Ovary (tissue), 7 donors: ENCODE measurements at regions not wholly inside any gene's neighbourhood (a gene's known extent, or its start where the extent isn't known, plus 50 kb on each side); places are given as distances from the start of the nearest gene placed in this dataset.

ENCODE experiments used
- DNase-seq, 5 donors: peaks; one replicate each; pipeline ENCODE4 v3.0.0-alpha.2; 2019 to 2020
- H3K27ac ChIP-seq, 2 donors: fragments of 200-600 bp; one replicate each; pipeline versions ENCODE4 v1.5.1 to v1.8.0; 2019 to 2022
- H3K27me3 ChIP-seq: fragments of 200-600 bp; one replicate; pipeline ENCODE4 v1.8.0; 2022
- H3K36me3 ChIP-seq: fragments of 200-600 bp; sonication (generic); one replicate; pipeline ENCODE4 v1.5.1; 2019
- H3K4me1 ChIP-seq: one replicate; pipeline ENCODE4 v1.8.1; 2013; ENCODE audit warnings: mild to moderate bottlenecking, moderate library complexity; ENCODE audit not compliant: insufficient read depth
- H3K4me3 ChIP-seq: fragments of 200-600 bp; sonication (generic); one replicate; pipeline ENCODE4 v1.5.1; 2017
- H3K9me3 ChIP-seq, 2 donors: fragments of 200-600 bp in 1 of 2; sonication (generic) in 1 of 2; one replicate each; pipeline versions ENCODE4 v1.5.1 to v1.8.1; 2013 to 2019; ENCODE audit warnings: mild to moderate bottlenecking in 1 of 2, moderate library complexity in 1 of 2
- CTCF ChIP-seq, 3 donors: fragments of 450-650 bp in 2 of 3; fragments of 200-600 bp in 1 of 3; IDR thresholded peaks; one replicate each; pipeline versions ENCODE4 v1.5.1 to v1.8.0; 2016 to 2022; ENCODE audit warnings: antibody characterized with exemption in 3 of 3, mild to moderate bottlenecking in 1 of 3
- EP300 ChIP-seq: sonication (generic); formaldehyde crosslinking; IDR thresholded peaks from one replicate; pipeline ENCODE4 v1.6.1; 2017; ENCODE audit warnings: antibody characterized with exemption
- POLR2A ChIP-seq: fragments of 450-650 bp; IDR thresholded peaks from one replicate; pipeline ENCODE4 v1.6.1; 2017; ENCODE audit warnings: antibody characterized with exemption, mild to moderate bottlenecking, moderate library complexity
- WGBS, 3 donors: extraction: QIAGEN DNeasy Blood & Tissue Kit in 1 of 3; methylation state at CpG; one replicate each; pipeline versions ENCODE4 v1.1.5 to v1.1.7; 2013 to 2017; 5-methylcytosine and 5-hydroxymethylcytosine counted together
- intact Hi-C, 4 donors: fragments of 100-400 bp; cut with DNase I; formaldehyde crosslinking; loops; one replicate each; pipeline versions ENCODE4 v1.11.0 to v1.15.1; 2022 to 2023
- donor health status: DM: no; HTN: no; CAD: no; lungs with moderate emphysema.
- donor health status: DM: no; HTN: no; CAD: no.
- donor health status: Bipolar disorder and iron deficiency.
- donor health status: DM: no; HTN: no; CAD: no.
- donor health status: DM: yes; HTN: yes; CAD: no.

- 82 to 87% (median 84%) methylated on average over 5 of the region's 5 CpGs for WGBS, 3 donors
- H3K27ac ChIP-seq: no peak overlapping the region
- no peaks in the 10 kb centered on the region for H3K36me3 ChIP-seq
- no peaks in the 10 kb centered on the region for H3K9me3 ChIP-seq
- no peaks in the 10 kb centered on the region for H3K4me1 ChIP-seq
- no peak overlapping the region for H3K4me3 ChIP-seq
- no peak for DNase-seq
- TF ChIP-seq CTCF (IDR thresholded peaks at IDR 0.05): no peak
- TF ChIP-seq POLR2A: no peak
- no peak for TF ChIP-seq EP300
- intact Hi-C loops: no loop called here
- no peaks in the 10 kb centered on the region for H3K27me3 ChIP-seq
Observed at GRCh38 chr18:72433756-72434155, 110.4 kb downstream of the CBLN2 start.

GRCh38 chr18:72427721-72428120, 116.4 kb downstream of the CBLN2 start:
- no peaks in the 10 kb centered on the region for H3K4me1 ChIP-seq
- intact Hi-C loops: no loop called here
- no peak for DNase-seq
- H3K27me3 ChIP-seq: no peaks in the 10 kb centered on the region
- no peaks in the 10 kb centered on the region for H3K9me3 ChIP-seq
- WGBS, 3 donors: 47 to 53% (median 48%) methylated on average over 2 of the region's 2 CpGs
- no peak for TF ChIP-seq EP300
- TF ChIP-seq CTCF (IDR thresholded peaks at IDR 0.05): no peak
- no peak for TF ChIP-seq POLR2A
- no peaks in the 10 kb centered on the region for H3K36me3 ChIP-seq
- no peak overlapping the region for H3K27ac ChIP-seq
- H3K4me3 ChIP-seq: no peak overlapping the region

- no peaks in the 10 kb centered on the region for H3K27me3 ChIP-seq
- TF ChIP-seq EP300: no peak
- H3K4me1 ChIP-seq: no peaks in the 10 kb centered on the region
- no peak overlapping the region for H3K27ac ChIP-seq
- no peak for DNase-seq
- WGBS, 3 donors: 63 to 79% (median 64%) methylated on average over 4 of the region's 4 CpGs
- intact Hi-C loops: no loop called here
- H3K4me3 ChIP-seq: no peak overlapping the region
- H3K9me3 ChIP-seq: no peaks in the 10 kb centered on the region
- no peaks in the 10 kb centered on the region for H3K36me3 ChIP-seq
Observed at GRCh38 chr18:72419914-72420313, 124.2 kb downstream of the CBLN2 start.

GRCh38 chr18:72412927-72413326, 131.2 kb downstream of the CBLN2 start:
- WGBS, 3 donors: 34 to 51% (median 43%) methylated on average over 5 of the region's 5 CpGs
- intact Hi-C loops: no loop called here
- no peaks in the 10 kb centered on the region for H3K36me3 ChIP-seq
- H3K9me3 ChIP-seq: no peaks in the 10 kb centered on the region
- no peaks in the 10 kb centered on the region for H3K4me1 ChIP-seq
- H3K27ac ChIP-seq: no peak overlapping the region
- TF ChIP-seq POLR2A (no peak), EP300 (no peak), CTCF (IDR thresholded peaks at IDR 0.05) (no peak)
- DNase-seq: no peak
- H3K4me3 ChIP-seq: no peak overlapping the region
- H3K27me3 ChIP-seq: no peaks in the 10 kb centered on the region

GRCh38 chr18:72411261-72411660, 132.9 kb downstream of the CBLN2 start:
- Histone ChIP-seq H3K4me3 (no peak overlapping the region), H3K27ac (no peak overlapping the region), H3K9me3 (no peaks in the 10 kb centered on the region), H3K36me3 (no peaks in the 10 kb centered on the region), H3K4me1 (no peaks in the 10 kb centered on the region), H3K27me3 (no peaks in the 10 kb centered on the region)
- intact Hi-C loops: no loop called here
- TF ChIP-seq EP300 (no peak), POLR2A (no peak), CTCF (IDR thresholded peaks at IDR 0.05) (no peak)
- 61 to 73% (median 65%) methylated on average over 5 of the region's 5 CpGs for WGBS, 3 donors
- no peak for DNase-seq
